Activated naive CD4-positive, alpha-beta T cell treated with Interleukin-2 at 50 U/mL for 16 hours (primary cell): ENCODE measurements at regions not wholly inside any gene's neighbourhood (a gene's known extent, or its start where the extent isn't known, plus 50 kb on each side); places are given as distances from the start of the nearest gene placed in this dataset.
"Not testable (repeated sequence)": the region's sequence is repeated elsewhere in the genome, so short reads cannot be mapped to it uniquely, and the experiment has no call there.

Source experiments
- DNase-seq: peaks from one replicate; pipeline ENCODE4 v3.0.0-alpha.2; 2020

- no peak for DNase-seq
Observed at GRCh38 chr1:87398641-87399040, 70.0 kb downstream of the LMO4 start.

GRCh38 chr1:87399264-87399663 is 70.6 kb downstream of the LMO4 start:
- no peak for DNase-seq

GRCh38 chr1:87399701-87400100 is 71.0 kb downstream of the LMO4 start:
- DNase-seq = no peak

GRCh38 chr1:87400813-87401212 is 72.1 kb downstream of the LMO4 start:
- no peak for DNase-seq

GRCh38 chr1:87402241-87403002 is 73.7 kb downstream of the LMO4 start:
- DNase-seq = no peak

- DNase-seq = no peak
Observed at GRCh38 chr1:87403061-87403820, 74.6 kb downstream of the LMO4 start.

GRCh38 chr1:87404296-87404695 is 75.6 kb downstream of the LMO4 start:
- DNase-seq = peak; percentile 11

- no peak for DNase-seq
Observed at GRCh38 chr1:87408665-87409248, 80.1 kb downstream of the LMO4 start.

- no peak for DNase-seq
Observed at GRCh38 chr1:87410776-87411480, 82.2 kb downstream of the LMO4 start.

- DNase-seq = not testable (repeated sequence)
Observed at GRCh38 chr1:87413846-87414245, 85.2 kb downstream of the LMO4 start.

- DNase-seq = no peak
Observed at GRCh38 chr1:87418048-87418447, 89.4 kb downstream of the LMO4 start.

GRCh38 chr1:87421809-87422208 is 93.1 kb downstream of the LMO4 start:
- DNase-seq = no peak

- DNase-seq = no peak
Observed at GRCh38 chr1:87424541-87424940, 95.9 kb downstream of the LMO4 start.

- no peak for DNase-seq
Observed at GRCh38 chr1:87426463-87427249, 98.0 kb downstream of the LMO4 start.

- no peak for DNase-seq
Observed at GRCh38 chr1:87428367-87428766, 99.7 kb downstream of the LMO4 start.

GRCh38 chr1:87428883-87429282 is 100.2 kb downstream of the LMO4 start:
- no peak for DNase-seq

GRCh38 chr1:87432685-87433084 is 104.0 kb downstream of the LMO4 start:
- DNase-seq = no peak

GRCh38 chr1:87433101-87433500 is 104.4 kb downstream of the LMO4 start:
- DNase-seq = not testable (repeated sequence)

GRCh38 chr1:87435484-87435883 is 106.8 kb downstream of the LMO4 start:
- DNase-seq = no peak

- not testable (repeated sequence) for DNase-seq
Observed at GRCh38 chr1:87436115-87436514, 107.4 kb downstream of the LMO4 start.

GRCh38 chr1:87436534-87436933 is 107.9 kb downstream of the LMO4 start:
- no peak for DNase-seq

GRCh38 chr1:87437663-87438295 is 109.1 kb downstream of the LMO4 start:
- no peak for DNase-seq
